DND-41 (cell line): ENCODE measurements at regions not wholly inside any gene's neighbourhood (a gene's known extent, or its start where the extent isn't known, plus 50 kb on each side); places are given as distances from the start of the nearest gene placed in this dataset.

Source experiments
- CTCF ChIP-seq: IDR thresholded peaks from 2 replicates; pipeline ENCODE4 v1.5.1; 2012; ENCODE audit warnings: borderline replicate concordance, low read length, moderate library complexity, mild to moderate bottlenecking; ENCODE audit not compliant: poor library complexity, severe bottlenecking; ENCODE audit errors: extremely low read depth
- EZH2 ChIP-seq: IDR thresholded peaks from 3 replicates; pipeline ENCODE4 v1.6.1; 2012; ENCODE audit warnings: borderline replicate concordance, low read depth, mild to moderate bottlenecking, moderate library complexity, low read length, inconsistent platforms; ENCODE audit not compliant: severe bottlenecking

DNA sequence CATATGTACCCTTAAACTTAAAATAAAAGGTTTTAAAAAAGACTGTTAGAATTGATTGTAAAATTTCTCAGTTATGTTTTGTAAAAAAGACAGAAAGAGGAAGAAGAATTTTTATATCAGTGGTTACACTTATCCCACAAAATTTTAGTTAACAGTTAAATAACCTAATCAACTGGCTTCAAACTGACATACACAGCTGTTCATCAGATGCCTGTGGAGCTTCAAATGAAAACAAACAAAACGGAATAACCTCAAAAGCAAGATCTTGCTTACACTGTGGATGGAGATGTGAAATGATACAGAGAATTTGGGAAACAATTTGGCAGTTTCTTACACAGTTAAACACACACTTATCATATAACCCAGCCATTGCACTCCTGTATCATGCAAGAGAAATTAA is 521.0 kb downstream of the ETS1 start:
- no peak for TF ChIP-seq CTCF
- TF ChIP-seq EZH2 = no peak
